Endodermal cell (in vitro differentiated cells): ENCODE measurements at regions not wholly inside any gene's neighbourhood (a gene's known extent, or its start where the extent isn't known, plus 50 kb on each side); places are given as distances from the start of the nearest gene placed in this dataset.
A peak's percentile ranks its signal among the peaks of the same experiment; 100 is the strongest.

Experiments
- DNase-seq: peaks from one replicate; pipeline ENCODE4 v3.0.0-alpha.2; 2017
- H3K27ac ChIP-seq: 2 replicates; pipeline ENCODE4 v1.5.1; 2013; ENCODE audit warnings: mild to moderate bottlenecking, low read depth, low read length, moderate library complexity
- H3K27me3 ChIP-seq: 2 replicates; pipeline ENCODE4 v1.6.1; 2013; ENCODE audit warnings: mild to moderate bottlenecking, low read length, moderate library complexity; ENCODE audit not compliant: insufficient read depth, control insufficient read depth, poor library complexity, severe bottlenecking
- H3K36me3 ChIP-seq: 2 replicates; pipeline ENCODE4 v1.7.0; 2013; ENCODE audit warnings: mild to moderate bottlenecking, low read length, moderate library complexity; ENCODE audit not compliant: control insufficient read depth, insufficient read depth
- H3K4me1 ChIP-seq: one replicate; pipeline ENCODE4 v1.7.0; 2013; ENCODE audit warnings: low read length; ENCODE audit not compliant: control insufficient read depth, insufficient read depth
- H3K4me3 ChIP-seq: 2 replicates; pipeline ENCODE4 v1.5.1; 2013; ENCODE audit warnings: mild to moderate bottlenecking, low read length, moderate library complexity
- H3K9ac ChIP-seq: 2 replicates; pipeline ENCODE4 v1.6.1; 2013; ENCODE audit warnings: mild to moderate bottlenecking, low read length, moderate library complexity; ENCODE audit not compliant: poor library complexity, severe bottlenecking; ENCODE audit errors: extremely low read depth
- H3K9me3 ChIP-seq: 2 replicates; pipeline ENCODE4 v1.6.1; 2013; ENCODE audit warnings: mild to moderate bottlenecking, low read length, moderate library complexity; ENCODE audit not compliant: control insufficient read depth
- H3K27ac Mint-ChIP-seq: 2 replicates; pipeline ENCODE4 v1.8.0; 2020; ENCODE audit warnings: mixed read lengths
- H3K27me3 Mint-ChIP-seq: 2 replicates; pipeline ENCODE4 v1.8.0; 2021; ENCODE audit warnings: mild to moderate bottlenecking, mixed read lengths; ENCODE audit not compliant: insufficient read depth
- H3K36me3 Mint-ChIP-seq: 2 replicates; pipeline ENCODE4 v1.8.0; 2020; ENCODE audit warnings: low read depth, mixed read lengths
- H3K4me1 Mint-ChIP-seq: 2 replicates; pipeline ENCODE4 v1.8.0; 2020; ENCODE audit warnings: mixed read lengths
- H3K4me3 Mint-ChIP-seq: 2 replicates; pipeline ENCODE4 v1.8.0; 2020; ENCODE audit warnings: mild to moderate bottlenecking, moderate library complexity, mixed read lengths
- H3K9me3 Mint-ChIP-seq: 2 replicates; pipeline ENCODE4 v1.8.0; 2020; ENCODE audit warnings: mild to moderate bottlenecking, mixed read lengths
- CTCF ChIP-seq: fragments of 200-600 bp; sonication (generic); conservative IDR thresholded peaks from 2 replicates; pipeline ENCODE4 v1.5.0; 2021; ENCODE audit warnings: antibody characterized with exemption, mild to moderate bottlenecking
- WGBS, 2 experiments: methylation state at CpG; one replicate each; pipeline versions ENCODE4 v1.1.5 to v1.1.7; 2013; ENCODE audit warnings: missing lambda C conversion rate in 2 of 2, mixed read lengths in 1 of 2; ENCODE audit not compliant: insufficient coverage in 1 of 2, insufficient read length in 1 of 2; 5-methylcytosine and 5-hydroxymethylcytosine counted together

- Mint-ChIP-seq H3K36me3 (no peaks in the 10 kb centered on the region), H3K9me3 (no peaks in the 10 kb centered on the region), H3K27ac (no peak overlapping the region), H3K27me3 (peaks cover 2% of the 10 kb centered on the region), H3K4me1 (peaks cover 18% of the 10 kb centered on the region), H3K4me3 (no peak overlapping the region)
- H3K4me3 ChIP-seq = no peak overlapping the region
- no peaks in the 10 kb centered on the region for H3K27me3 ChIP-seq
- H3K4me1 ChIP-seq = peaks cover 5% of the 10 kb centered on the region
- no peaks in the 10 kb centered on the region for H3K36me3 ChIP-seq
- 32% methylated on average over 2 of the region's 2 CpGs; no CpG with 5 or more reads in 1 of the 2 experiments for WGBS, 2 experiments
- no peak overlapping the region for H3K9ac ChIP-seq
- no peak for DNase-seq
- no peak overlapping the region for H3K27ac ChIP-seq
- TF ChIP-seq CTCF = no peak
- no peaks in the 10 kb centered on the region for H3K9me3 ChIP-seq
Observed at GRCh38 chr3:135889443-135889842, 76.1 kb upstream of the PPP2R3A start.

- Histone ChIP-seq H3K4me1 (peaks cover 3% of the 10 kb centered on the region), H3K27ac (no peak overlapping the region), H3K27me3 (no peaks in the 10 kb centered on the region), H3K4me3 (no peak overlapping the region), H3K9ac (no peak overlapping the region), H3K36me3 (no peaks in the 10 kb centered on the region), H3K9me3 (no peaks in the 10 kb centered on the region)
- H3K27ac Mint-ChIP-seq = no peak overlapping the region
- no peak overlapping the region for H3K4me3 Mint-ChIP-seq
- WGBS, 2 experiments = 93 to 94% methylated on average over 3 to 4 of the region's 4 CpGs
- peaks cover 18% of the 10 kb centered on the region for H3K4me1 Mint-ChIP-seq
- no peaks in the 10 kb centered on the region for H3K9me3 Mint-ChIP-seq
- H3K36me3 Mint-ChIP-seq = no peaks in the 10 kb centered on the region
- H3K27me3 Mint-ChIP-seq = peaks cover 2% of the 10 kb centered on the region
- TF ChIP-seq CTCF = no peak
- DNase-seq = no peak
Observed at GRCh38 chr3:135891121-135891520, 74.4 kb upstream of the PPP2R3A start.

- Mint-ChIP-seq H3K27me3 (peaks cover 2% of the 10 kb centered on the region), H3K4me1 (peaks cover 1% of the 10 kb centered on the region), H3K4me3 (no peak overlapping the region), H3K27ac (no peak overlapping the region), H3K36me3 (no peaks in the 10 kb centered on the region), H3K9me3 (no peaks in the 10 kb centered on the region)
- Histone ChIP-seq H3K27ac (no peak overlapping the region), H3K27me3 (no peaks in the 10 kb centered on the region), H3K4me1 (no peaks in the 10 kb centered on the region), H3K9me3 (no peaks in the 10 kb centered on the region), H3K9ac (no peak overlapping the region), H3K36me3 (no peaks in the 10 kb centered on the region), H3K4me3 (no peak overlapping the region)
- peak; percentile 96 for TF ChIP-seq CTCF
- WGBS, 2 experiments = 28 to 44% methylated on average over 2 to 3 of the region's 3 CpGs
- peak; percentile 93 for DNase-seq
Observed at GRCh38 chr3:135895106-135895733, 70.3 kb upstream of the PPP2R3A start.
